H1 (cell line): ENCODE measurements at regions not wholly inside any gene's neighbourhood (a gene's known extent, or its start where the extent isn't known, plus 50 kb on each side); places are given as distances from the start of the nearest gene placed in this dataset.

Source experiments
- CTCF ChIA-PET: fragments of 300-600 bp; sonication (Branson Sonifier 250); formaldehyde crosslinking; loops from one replicate; lab custom pipeline; 2021; ENCODE audit not compliant: partially characterized antibody; lab: Charles Lee
- POLR2A ChIA-PET: fragments of 300-600 bp; sonication (Branson Sonifier 250); formaldehyde crosslinking; loops from one replicate; lab custom pipeline; 2021; ENCODE audit warnings: inconsistent platforms; ENCODE audit not compliant: partially characterized antibody; lab: Charles Lee
- DNase-seq, 2 experiments: peaks; one replicate each; pipeline versions ENCODE4 v3.0.0 to v3.0.0-alpha.2; 2010 to 2022; ENCODE audit warnings: low spot score in 2 of 2, low read depth in 1 of 2, mixed read lengths in 1 of 2
- FAIRE-seq: peaks from 2 replicates; lab custom pipeline; 2011; peaks lifted over from hg19 to GRCh38; lab: Jason Lieb, UNC
- H2AFZ ChIP-seq: 2 replicates; pipeline ENCODE4 v1.8.1; 2012; ENCODE audit warnings: low read length, inconsistent platforms
- H2AK5ac ChIP-seq: 2 replicates; pipeline ENCODE4 v1.6.1; 2013; ENCODE audit warnings: low read depth, low read length
- H2BK120ac ChIP-seq: replicated peaks from 2 replicates; pipeline ENCODE3; 2013; ENCODE audit warnings: low read depth, low read length, inconsistent platforms
- H2BK12ac ChIP-seq: 2 replicates; pipeline ENCODE4 v1.6.1; 2013; ENCODE audit warnings: low read depth, low read length
- H2BK15ac ChIP-seq: 2 replicates; pipeline ENCODE4 v1.6.1; 2013; ENCODE audit warnings: low read length
- H2BK20ac ChIP-seq: 2 replicates; pipeline ENCODE4 v1.6.1; 2013; ENCODE audit warnings: low read length
- H2BK5ac ChIP-seq: 2 replicates; pipeline ENCODE4 v1.6.1; 2013; ENCODE audit warnings: low read depth, low read length
- H3K14ac ChIP-seq: 2 replicates; pipeline ENCODE4 v1.6.1; 2013; ENCODE audit warnings: inconsistent platforms; ENCODE audit not compliant: insufficient read length
- H3K18ac ChIP-seq: 2 replicates; pipeline ENCODE4 v1.6.1; 2013; ENCODE audit warnings: low read length; ENCODE audit errors: extremely low read depth
- H3K23ac ChIP-seq: 2 replicates; pipeline ENCODE4 v1.6.1; 2013; ENCODE audit warnings: inconsistent platforms; ENCODE audit not compliant: insufficient read length
- H3K23me2 ChIP-seq: 2 replicates; pipeline ENCODE4 v1.6.1; 2013; ENCODE audit warnings: low read depth, low read length
- H3K27ac ChIP-seq: 2 replicates; pipeline ENCODE4 v1.6.1; 2011; ENCODE audit warnings: low read depth, low read length, inconsistent platforms
- H3K27me3 ChIP-seq, 4 experiments: replicated peaks in 1 of 4; 1 replicate in 1 of 4; 2 replicates in 3 of 4; pipeline versions ENCODE4 v1.6.1 to v1.8.1; 2011 to 2013; ENCODE audit warnings: low read length in 3 of 4, mild to moderate bottlenecking in 3 of 4, inconsistent platforms in 2 of 4, mixed read lengths in 2 of 4, moderate library complexity in 1 of 4; ENCODE audit not compliant: control insufficient read depth in 3 of 4, insufficient read depth in 3 of 4; ENCODE audit errors: extremely low read depth in 1 of 4
- H3K36me3 ChIP-seq, 4 experiments: 2 replicates each; pipeline versions ENCODE4 v1.6.1 to v1.8.1; 2011 to 2013; ENCODE audit warnings: mild to moderate bottlenecking in 4 of 4, low read length in 3 of 4, moderate library complexity in 2 of 4, control low read depth in 1 of 4, inconsistent platforms in 1 of 4; ENCODE audit not compliant: insufficient read depth in 4 of 4, control insufficient read depth in 2 of 4
- H3K4ac ChIP-seq: replicated peaks from 2 replicates; pipeline ENCODE3; 2013; ENCODE audit warnings: low read length, low read depth, mixed read lengths, inconsistent platforms; ENCODE audit not compliant: insufficient read length
- H3K4me1 ChIP-seq, 4 experiments: replicated peaks in 1 of 4; 1 replicate in 1 of 4; 2 replicates in 3 of 4; pipeline versions ENCODE4 v1.6.1 to v1.8.1; 2011 to 2013; ENCODE audit warnings: low read length in 3 of 4, inconsistent platforms in 2 of 4, mixed read lengths in 1 of 4; ENCODE audit not compliant: insufficient read depth in 4 of 4, control insufficient read depth in 3 of 4
- H3K4me2 ChIP-seq, 2 experiments: 2 replicates each; pipeline versions ENCODE4 v1.6.1 to v1.8.1; 2011 to 2013; ENCODE audit warnings: low read depth in 2 of 2, low read length in 2 of 2, control low read depth in 1 of 2, inconsistent platforms in 1 of 2, mild to moderate bottlenecking in 1 of 2; ENCODE audit not compliant: insufficient read depth in 1 of 2
- H3K4me3 ChIP-seq, 4 experiments: fragments of 200-600, 300-600 bp in 1 of 4; sonication (generic), shearing (Covaris generic), sonication (Bioruptor Twin) in 1 of 4; 2 replicates each; pipeline versions ENCODE4 v1.5.1 to v1.8.1; 2011 to 2016; ENCODE audit warnings: low read length in 4 of 4, low read depth in 3 of 4, control low read depth in 2 of 4, inconsistent platforms in 2 of 4, mild to moderate bottlenecking in 2 of 4, mixed read lengths in 1 of 4, moderate library complexity in 1 of 4; ENCODE audit not compliant: insufficient read depth in 2 of 4; ENCODE audit errors: extremely low read depth in 1 of 4
- H3K56ac ChIP-seq: replicated peaks from 2 replicates; pipeline ENCODE3; 2013; ENCODE audit warnings: low read depth, mild to moderate bottlenecking, mixed read lengths, low read length, inconsistent platforms; ENCODE audit not compliant: insufficient read length
- H3K79me1 ChIP-seq: 2 replicates; pipeline ENCODE4 v1.6.1; 2013; ENCODE audit warnings: low read depth, low read length, control low read depth
- H3K79me2 ChIP-seq, 2 experiments: 2 replicates each; pipeline versions ENCODE4 v1.6.1 to v1.8.1; 2012 to 2013; ENCODE audit warnings: low read length in 2 of 2, mild to moderate bottlenecking in 2 of 2, inconsistent platforms in 1 of 2; ENCODE audit not compliant: insufficient read depth in 2 of 2, control insufficient read depth in 1 of 2
- H3K9ac ChIP-seq, 4 experiments: replicated peaks in 1 of 4; 1 replicate in 1 of 4; 2 replicates in 3 of 4; pipeline versions ENCODE4 v1.6.1 to v1.8.1; 2011 to 2013; ENCODE audit warnings: low read depth in 3 of 4, low read length in 3 of 4, control low read depth in 2 of 4, mild to moderate bottlenecking in 2 of 4, moderate library complexity in 2 of 4, inconsistent platforms in 1 of 4; ENCODE audit errors: extremely low read depth in 1 of 4
- H3K9me3 ChIP-seq, 2 experiments: 2 replicates each; pipeline versions ENCODE4 v1.6.1 to v1.8.1; 2012 to 2013; ENCODE audit warnings: mild to moderate bottlenecking in 2 of 2, moderate library complexity in 2 of 2, control low read depth in 1 of 2, inconsistent platforms in 1 of 2, low read depth in 1 of 2, low read length in 1 of 2, mixed read lengths in 1 of 2; ENCODE audit not compliant: insufficient read depth in 2 of 2
- H4K20me1 ChIP-seq, 2 experiments: replicated peaks in 1 of 2; 2 replicates each; pipeline versions ENCODE3 to v1.8.1; 2011 to 2013; ENCODE audit warnings: inconsistent platforms in 2 of 2, low read length in 2 of 2, mild to moderate bottlenecking in 1 of 2; ENCODE audit not compliant: insufficient read depth in 2 of 2, control insufficient read depth in 1 of 2
- H4K5ac ChIP-seq: 2 replicates; pipeline ENCODE4 v1.6.1; 2013; ENCODE audit warnings: low read length, low read depth, mixed read lengths, inconsistent platforms; ENCODE audit not compliant: insufficient read length
- H4K8ac ChIP-seq: 2 replicates; pipeline ENCODE4 v1.8.0; 2013; ENCODE audit warnings: mild to moderate bottlenecking, moderate library complexity, low read length, inconsistent platforms; ENCODE audit not compliant: insufficient read depth; ENCODE audit errors: extremely low read depth
- H4K91ac ChIP-seq: replicated peaks from 2 replicates; pipeline ENCODE3; 2013; ENCODE audit warnings: low read length, mixed read lengths, inconsistent platforms; ENCODE audit not compliant: insufficient read length
- CEBPB ChIP-seq: IDR thresholded peaks from 2 replicates; pipeline ENCODE4 v1.6.1; 2012; ENCODE audit warnings: low read depth, low read length
- CHD1 ChIP-seq: IDR thresholded peaks from 2 replicates; pipeline ENCODE4 v1.6.1; 2012; ENCODE audit warnings: low read depth, low read length, improper control_type of control experiment
- ZNF274 ChIP-seq: IDR thresholded peaks from 2 replicates; pipeline ENCODE4 v1.7.0; 2012; ENCODE audit warnings: low read length, borderline replicate concordance; ENCODE audit errors: extremely low read depth
- WGBS, 2 experiments: shearing (Covaris generic) in 1 of 2; methylation state at CpG; one replicate each; pipeline versions ENCODE4 v1.1.6 to v1.1.7; 2013 to 2015; ENCODE audit warnings: low lambda C conversion rate in 2 of 2, mixed read lengths in 2 of 2, inconsistent platforms in 1 of 2, low coverage in 1 of 2, missing lambda C conversion rate in 1 of 2; ENCODE audit not compliant: insufficient replicate concordance in 2 of 2, insufficient coverage in 1 of 2, insufficient read length in 1 of 2; ENCODE audit errors: extremely low coverage in 1 of 2, missing lambda C conversion rate in 1 of 2; 5-methylcytosine and 5-hydroxymethylcytosine counted together

- Histone ChIP-seq H4K91ac (peak overlapping the region; percentile 60), H3K9me3 (no peaks in the 10 kb centered on the region), H3K23me2 (no peaks in the 10 kb centered on the region)
- TF ChIP-seq ZNF274 (no peak), CEBPB (0 out of 2 replicates have a peak, but pooled peaks have one; percentile 15), CHD1 (no peak)
- TF ChIP-seq, all 59 proteins: peak for 1
- Histone ChIP-seq H3K14ac (no peak overlapping the region), H3K23ac (no peak overlapping the region), H3K18ac (peak overlapping the region; percentile 71; the same call in 1 of the 2 replicates), H3K4ac (peak overlapping the region; percentile 11), H2AK5ac (no peak overlapping the region; the same call in 1 of the 2 replicates), H2BK5ac (peak overlapping the region; percentile 77; the same call in 1 of the 2 replicates), H2BK20ac (peak overlapping the region; percentile 72; the same call in 1 of the 2 replicates), H4K5ac (no peak overlapping the region), H3K4me1 (peaks cover 7 to 22% (median 16%) of the 10 kb centered on the region in 4 experiments), H2BK15ac (no peak overlapping the region), H2BK120ac (peak overlapping the region; percentile 51), H3K9ac (no peak overlapping the region), H3K36me3 (no peaks in the 10 kb centered on the region), H3K27me3 (no peaks in the 10 kb centered on the region), H2BK12ac (peak overlapping the region; percentile 7), H3K79me2 (no peaks in the 10 kb centered on the region), H4K20me1 (no peaks in the 10 kb centered on the region), H3K56ac (no peak overlapping the region), H3K27ac (no peak overlapping the region), H4K8ac (no peak overlapping the region), H3K79me1 (no peaks in the 10 kb centered on the region), H2AFZ (0 out of 2 replicates have a peak overlapping the region, but pooled peaks have one; percentile 35), H3K4me3 (peak overlapping the region in 1 of 4 experiments; percentile 22; a peak in 3 of 8 replicates), H3K4me2 (peak overlapping the region; percentile 44 to 62)
- 19% methylated on average over 5 of the region's 5 CpGs; no CpG with 5 or more reads in 1 of the 2 experiments for WGBS, 2 experiments
- POLR2A ChIA-PET: interaction anchor here (1.1 to 1.6 kb wide), 3 partner anchors 19 to 198 kb away, joined by 3 read pairs; no protein-coding TSS in a partner anchor
- FAIRE-seq (peak; percentile 60), DNase-seq (peak in 1 of 2 experiments; percentile 51)
- CTCF ChIA-PET: interaction anchor here (1.0 to 3.8 kb wide), 7 partner anchors 18 to 196 kb away, joined by 3 to 18 read pairs (median 5); no protein-coding TSS in a partner anchor
Observed at GRCh38 chr19:28169168-28169887, 1043.6 kb downstream of the UQCRFS1 start.
